ENCODE measurements at regions not wholly inside any gene's neighbourhood (a gene's known extent, or its start where the extent isn't known, plus 50 kb on each side); places are given as distances from the start of the nearest gene placed in this dataset.

DNA sequence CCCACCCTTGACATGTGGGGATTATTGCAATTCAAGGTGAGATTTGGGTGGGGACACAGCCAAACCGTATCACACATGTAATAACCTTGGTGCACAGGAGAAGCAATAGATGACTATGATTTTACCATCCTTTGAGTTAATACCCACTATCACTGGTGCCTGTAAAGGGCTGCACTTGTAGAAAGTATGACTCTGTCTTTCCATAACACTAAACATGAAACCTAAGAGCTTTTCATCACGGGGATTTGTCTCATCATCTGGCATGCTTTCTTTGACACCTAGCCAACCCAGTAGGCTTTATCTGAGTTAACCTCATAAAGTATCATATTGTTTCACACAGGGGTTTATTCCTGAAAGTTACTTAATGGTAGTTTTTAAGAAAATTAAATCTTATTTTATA lies 188.9 kb upstream of the TNC start:
- H3K4me3 ChIP-seq: no peak overlapping the region
- WGBS, 2 donors (ENCODE audit: low coverage in 1 of 2): 57 to 63% methylated on average over 2 of the region's 2 CpGs
- ATAC-seq: no peak
- no peaks in the 10 kb centered on the region for H3K9me3 ChIP-seq
- H3K27me3 ChIP-seq: no peaks in the 10 kb centered on the region
- no peaks in the 10 kb centered on the region for H3K36me3 ChIP-seq
- TF ChIP-seq CTCF (IDR thresholded peaks at IDR 0.05) (no peak), POLR2A (IDR thresholded peaks at IDR 0.05) (no peak), EP300 (IDR thresholded peaks at IDR 0.05) (no peak), POLR2AphosphoS5 (IDR thresholded peaks at IDR 0.05) (no peak)
- H3K4me1 ChIP-seq: no peaks in the 10 kb centered on the region
- H3K27ac ChIP-seq: no peak overlapping the region

- H3K4me1 ChIP-seq: no peaks in the 10 kb centered on the region
- ATAC-seq: no peak
- no peaks in the 10 kb centered on the region for H3K36me3 ChIP-seq
- H3K27ac ChIP-seq: no peak overlapping the region
- TF ChIP-seq POLR2A (IDR thresholded peaks at IDR 0.05) (no peak), EP300 (IDR thresholded peaks at IDR 0.05) (no peak), POLR2AphosphoS5 (IDR thresholded peaks at IDR 0.05) (no peak)
- no peaks in the 10 kb centered on the region for H3K27me3 ChIP-seq
- H3K4me3 ChIP-seq: no peak overlapping the region
- H3K9me3 ChIP-seq: no peaks in the 10 kb centered on the region
Measured at GRCh38 chr9:115313545-115313944, 195.6 kb upstream of the TNC start.

DNA sequence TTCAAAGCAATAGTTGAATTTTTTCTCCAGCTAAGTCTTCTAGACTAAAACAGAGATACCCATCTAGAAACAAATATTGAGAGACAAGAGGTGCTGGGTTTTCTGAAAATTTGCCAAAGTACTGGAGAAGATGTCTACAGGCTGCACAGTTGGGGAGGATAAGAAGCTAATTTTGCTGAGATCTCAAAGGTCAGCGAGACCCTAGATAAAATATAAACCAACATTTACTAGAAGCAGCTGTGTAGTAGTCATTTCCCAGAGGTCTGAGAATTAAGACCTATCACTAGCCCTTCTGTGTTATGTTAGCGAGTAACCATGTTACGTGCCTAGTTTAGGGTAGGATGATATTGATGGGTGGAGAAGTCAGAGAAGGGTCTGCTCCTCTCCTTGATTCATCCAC lies 208.5 kb upstream of the TNC start:
- TF ChIP-seq EP300 (IDR thresholded peaks at IDR 0.05) (no peak), POLR2A (IDR thresholded peaks at IDR 0.05) (no peak), POLR2AphosphoS5 (IDR thresholded peaks at IDR 0.05) (no peak), CTCF (IDR thresholded peaks at IDR 0.05) (no peak)
- Histone ChIP-seq H3K4me1 (peaks cover 7 to 19% (median 8%) of the 10 kb centered on the region in 3 donors), H3K4me3 (no peak overlapping the region), H3K27me3 (no peaks in the 10 kb centered on the region), H3K9me3 (no peaks in the 10 kb centered on the region), H3K27ac (no peak overlapping the region), H3K36me3 (no peaks in the 10 kb centered on the region)
- ATAC-seq: no peak
- WGBS, 2 donors (ENCODE audit: low coverage in 1 of 2): 94 to 97% methylated on average over 3 of the region's 3 CpGs

DNA sequence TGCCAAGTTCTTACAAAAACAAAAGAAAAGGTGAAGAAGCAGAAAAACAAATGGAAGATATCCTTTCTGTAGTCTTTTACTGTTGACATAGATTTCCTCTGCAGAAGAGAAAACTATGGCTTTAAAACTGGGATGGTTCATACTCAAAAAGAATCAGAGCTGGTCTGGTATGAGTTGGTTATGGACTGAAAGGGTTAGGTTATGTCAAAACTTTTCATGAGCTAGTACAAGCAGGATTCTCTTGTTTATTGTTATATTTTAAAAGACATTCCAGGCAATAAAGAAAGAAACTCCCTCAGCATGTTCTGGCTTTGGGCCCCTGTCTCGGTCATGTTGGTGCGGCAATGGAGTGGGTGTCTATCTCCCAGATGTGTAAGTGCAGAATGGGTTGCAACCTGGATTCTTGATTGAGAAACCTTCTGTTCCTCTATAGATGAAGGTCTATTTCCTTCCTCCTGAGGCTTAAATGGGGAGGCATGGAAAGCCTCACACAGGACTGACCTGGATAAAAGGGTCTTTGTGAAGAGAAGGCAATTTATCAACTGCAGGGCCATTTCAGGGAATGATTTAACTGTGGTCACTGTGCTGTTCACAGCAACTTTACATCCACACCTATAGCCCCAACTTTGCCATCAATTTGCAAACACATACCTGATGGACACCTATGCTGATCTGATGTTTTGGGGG lies 209.6 kb upstream of the TNC start:
- TF ChIP-seq POLR2A (IDR thresholded peaks at IDR 0.05) (no peak), CTCF (IDR thresholded peaks at IDR 0.05) (no peak)
- Histone ChIP-seq H3K4me3 (no peak overlapping the region), H3K27ac (peak overlapping the region in 1 of 4 donors; percentile 4), H3K9me3 (no peaks in the 10 kb centered on the region), H3K27me3 (no peaks in the 10 kb centered on the region), H3K36me3 (no peaks in the 10 kb centered on the region), H3K4me1 (peaks cover 7 to 19% (median 8%) of the 10 kb centered on the region in 3 donors)
- WGBS, 2 donors (ENCODE audit: low coverage in 1 of 2): 34 to 87% methylated on average over 2 of the region's 2 CpGs
- ATAC-seq: no peak

DNA sequence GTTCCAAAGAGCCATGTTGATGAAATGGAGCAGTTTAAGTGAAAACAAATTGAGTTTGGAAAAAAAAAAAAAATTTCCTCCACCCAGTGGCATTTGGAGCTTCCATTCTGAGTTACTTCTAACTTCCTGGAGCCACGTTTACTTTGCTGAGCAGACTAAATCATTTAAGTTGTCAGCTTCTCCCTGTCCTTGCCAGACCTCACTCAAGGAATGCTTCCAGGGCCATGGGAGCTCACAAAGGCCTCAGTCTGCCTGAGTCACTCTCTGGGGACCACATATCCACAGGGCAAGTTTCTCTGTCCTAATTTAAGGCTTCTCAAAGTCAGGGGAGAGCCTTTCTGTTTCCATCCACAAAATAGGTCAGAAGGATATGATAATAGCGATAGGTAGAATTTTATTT lies 210.3 kb upstream of the TNC start:
- H3K4me3 ChIP-seq: no peak overlapping the region
- H3K36me3 ChIP-seq: no peaks in the 10 kb centered on the region
- H3K4me1 ChIP-seq: peaks cover 7 to 19% (median 8%) of the 10 kb centered on the region in 3 donors
- H3K9me3 ChIP-seq: no peaks in the 10 kb centered on the region
- H3K27me3 ChIP-seq: no peaks in the 10 kb centered on the region
- TF ChIP-seq EP300 (IDR thresholded peaks at IDR 0.05) (no peak), POLR2AphosphoS5 (IDR thresholded peaks at IDR 0.05) (peak; percentile 83)
- H3K27ac ChIP-seq: peak overlapping the region in 1 of 4 donors; percentile 4
- WGBS, 2 donors (ENCODE audit: low coverage in 1 of 2): 29 to 80% methylated on average over 1 to 2 of the region's 2 CpGs
- peak; percentile 60 for ATAC-seq

DNA sequence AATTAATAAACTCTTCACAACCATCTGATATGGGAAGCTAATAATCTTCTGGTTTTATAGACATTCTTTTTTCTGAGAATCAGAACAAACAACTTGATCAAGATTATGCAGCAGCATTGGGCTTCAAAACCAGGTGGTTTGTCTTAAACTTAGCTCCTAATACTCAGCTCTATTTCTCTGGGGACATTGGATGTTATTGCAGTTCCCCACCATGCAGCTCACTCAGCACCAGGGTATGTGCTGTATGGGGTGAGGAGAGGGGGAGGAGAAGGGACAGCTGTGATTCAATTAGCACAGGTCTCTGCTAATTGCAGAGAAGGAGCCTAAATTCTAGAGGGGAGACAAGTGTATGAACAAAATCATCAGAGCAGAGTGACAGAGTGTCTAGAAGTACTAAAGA lies 210.7 kb upstream of the TNC start:
- Histone ChIP-seq H3K4me1 (peaks cover 7 to 19% (median 8%) of the 10 kb centered on the region in 3 donors), H3K4me3 (no peak overlapping the region), H3K36me3 (no peaks in the 10 kb centered on the region), H3K27me3 (no peaks in the 10 kb centered on the region), H3K9me3 (no peaks in the 10 kb centered on the region), H3K27ac (peak overlapping the region in 1 of 4 donors; percentile 4)
- TF ChIP-seq CTCF (IDR thresholded peaks at IDR 0.05) (no peak), POLR2A (IDR thresholded peaks at IDR 0.05) (no peak), EP300 (IDR thresholded peaks at IDR 0.05) (no peak), POLR2AphosphoS5 (IDR thresholded peaks at IDR 0.05) (no peak)
- ATAC-seq: no peak
